Astrocyte (in vitro differentiated cells and primary cell): ENCODE measurements at regions not wholly inside any gene's neighbourhood (a gene's known extent, or its start where the extent isn't known, plus 50 kb on each side); places are given as distances from the start of the nearest gene placed in this dataset.

Experiments
- DNase-seq: peaks from one replicate; pipeline ENCODE4 v3.0.0-alpha.2; 2010; ENCODE audit warnings: low read depth
- FAIRE-seq: peaks from 2 replicates; lab custom pipeline; 2011; peaks lifted over from hg19 to GRCh38; lab: Jason Lieb, UNC
- H2AFZ ChIP-seq: 2 replicates; pipeline ENCODE4 v1.6.0; 2012; ENCODE audit warnings: low read depth, low read length, inconsistent platforms
- H3K27ac ChIP-seq: 2 replicates; pipeline ENCODE4 v1.5.1; 2011; ENCODE audit warnings: low read depth, low read length, inconsistent platforms
- H3K27me3 ChIP-seq: 2 replicates; pipeline ENCODE4 v1.6.0; 2011; ENCODE audit warnings: low read length, inconsistent platforms; ENCODE audit not compliant: insufficient read depth
- H3K36me3 ChIP-seq: 2 replicates; pipeline ENCODE4 v1.5.1; 2011; ENCODE audit warnings: low read length, inconsistent platforms; ENCODE audit not compliant: insufficient read depth
- H3K4me1 ChIP-seq: 2 replicates; pipeline ENCODE4 v1.5.1; 2011; ENCODE audit warnings: low read length, inconsistent platforms; ENCODE audit not compliant: insufficient read depth
- H3K4me2 ChIP-seq: 2 replicates; pipeline ENCODE4 v1.6.0; 2012; ENCODE audit warnings: low read length, inconsistent platforms
- H3K4me3 ChIP-seq: 2 replicates; pipeline ENCODE4 v1.5.1; 2011; ENCODE audit warnings: low read depth, mild to moderate bottlenecking, low read length, inconsistent platforms; ENCODE audit not compliant: insufficient read depth
- H3K79me2 ChIP-seq: 2 replicates; pipeline ENCODE4 v1.6.0; 2012; ENCODE audit warnings: mild to moderate bottlenecking, low read length, inconsistent platforms; ENCODE audit not compliant: insufficient read depth
- H3K9ac ChIP-seq: 2 replicates; pipeline ENCODE4 v1.6.0; 2012; ENCODE audit warnings: mild to moderate bottlenecking, low read length, inconsistent platforms
- H3K9me3 ChIP-seq: 2 replicates; pipeline ENCODE4 v1.5.1; 2012; ENCODE audit warnings: low read depth, mild to moderate bottlenecking, low read length, inconsistent platforms; ENCODE audit not compliant: insufficient read depth
- H4K20me1 ChIP-seq: 2 replicates; pipeline ENCODE4 v1.6.0; 2012; ENCODE audit warnings: low read length, inconsistent platforms; ENCODE audit not compliant: insufficient read depth
- H3K27ac Mint-ChIP-seq: one replicate; pipeline ENCODE4 v1.8.0; 2021; ENCODE audit warnings: mild to moderate bottlenecking, mixed read lengths; ENCODE audit not compliant: unreplicated experiment
- H3K27me3 Mint-ChIP-seq: one replicate; pipeline ENCODE4 v1.8.0; 2021; ENCODE audit warnings: low read depth, mixed read lengths; ENCODE audit not compliant: unreplicated experiment
- H3K36me3 Mint-ChIP-seq: one replicate; pipeline ENCODE4 v1.8.0; 2021; ENCODE audit warnings: low read depth, mixed read lengths; ENCODE audit not compliant: unreplicated experiment
- H3K4me1 Mint-ChIP-seq: one replicate; pipeline ENCODE4 v1.8.0; 2021; ENCODE audit warnings: low read depth, mixed read lengths; ENCODE audit not compliant: unreplicated experiment
- H3K4me3 Mint-ChIP-seq: one replicate; pipeline ENCODE4 v1.8.0; 2021; ENCODE audit warnings: mild to moderate bottlenecking, moderate library complexity, mixed read lengths; ENCODE audit not compliant: unreplicated experiment
- H3K9me3 Mint-ChIP-seq: one replicate; pipeline ENCODE4 v1.8.0; 2021; ENCODE audit warnings: mild to moderate bottlenecking, mixed read lengths; ENCODE audit not compliant: unreplicated experiment
- CTCF ChIP-seq: IDR thresholded peaks from 2 replicates; pipeline ENCODE4 v1.5.1; 2011; ENCODE audit warnings: low read depth, mild to moderate bottlenecking, inconsistent platforms, low read length, moderate library complexity; ENCODE audit not compliant: insufficient read depth
- EZH2 ChIP-seq: IDR thresholded peaks from 2 replicates; pipeline ENCODE4 v1.6.1; 2012; ENCODE audit warnings: mild to moderate bottlenecking, low read length, inconsistent platforms; ENCODE audit not compliant: insufficient read depth

DNA sequence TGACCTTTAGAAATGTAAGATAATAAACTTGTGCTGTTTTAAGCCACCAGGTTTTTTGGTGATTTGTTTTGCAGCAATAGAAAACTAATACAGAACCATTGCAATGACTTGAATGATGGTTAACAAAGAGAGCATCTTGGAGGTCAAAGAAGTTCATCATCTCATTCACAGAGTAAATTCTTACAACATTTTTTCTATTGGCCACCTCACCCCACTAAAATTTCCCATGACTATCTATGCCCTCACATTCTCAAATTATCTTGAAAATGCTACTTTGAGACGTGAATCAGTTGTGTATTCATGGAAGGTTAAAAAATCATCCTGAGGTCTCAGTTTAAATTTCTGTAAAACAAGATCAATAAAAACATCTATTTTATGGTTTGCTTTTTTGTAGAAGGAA lies 754.2 kb downstream of the SORCS1 start:
- no peak for FAIRE-seq
- Histone ChIP-seq H4K20me1 (no peaks in the 10 kb centered on the region), H3K4me3 (no peak overlapping the region)

GRCh38 chr10:106405141-106405540 lies 759.4 kb downstream of the SORCS1 start:
- Histone ChIP-seq H3K4me2 (no peak overlapping the region), H3K9ac (no peak overlapping the region), H3K27ac (no peak overlapping the region), H3K4me3 (no peak overlapping the region), H3K4me1 (no peaks in the 10 kb centered on the region), H4K20me1 (no peaks in the 10 kb centered on the region), H3K27me3 (no peaks in the 10 kb centered on the region), H3K9me3 (no peaks in the 10 kb centered on the region), H2AFZ (no peak overlapping the region), H3K79me2 (no peaks in the 10 kb centered on the region), H3K36me3 (no peaks in the 10 kb centered on the region)
- TF ChIP-seq CTCF (no peak), EZH2 (no peak)
- Mint-ChIP-seq H3K9me3 (no peaks in the 10 kb centered on the region), H3K4me1 (no peaks in the 10 kb centered on the region), H3K36me3 (no peaks in the 10 kb centered on the region), H3K4me3 (no peak overlapping the region), H3K27me3 (no peaks in the 10 kb centered on the region), H3K27ac (no peak overlapping the region)
- no peak for DNase-seq
- FAIRE-seq: no peak

More for the DNA sequence above, 754.2 kb downstream of the SORCS1 start:
- H3K9ac ChIP-seq: no peak overlapping the region
- no peak overlapping the region for H3K4me3 Mint-ChIP-seq
- no peaks in the 10 kb centered on the region for H3K79me2 ChIP-seq
- H3K4me1 Mint-ChIP-seq: no peaks in the 10 kb centered on the region
- H3K9me3 Mint-ChIP-seq: no peaks in the 10 kb centered on the region
- no peaks in the 10 kb centered on the region for H3K27me3 ChIP-seq
- H3K27ac Mint-ChIP-seq: no peak overlapping the region
- no peaks in the 10 kb centered on the region for H3K4me1 ChIP-seq
- H3K4me2 ChIP-seq: no peak overlapping the region
- no peak overlapping the region for H2AFZ ChIP-seq
- H3K36me3 ChIP-seq: no peaks in the 10 kb centered on the region
- no peak for DNase-seq
- no peak for TF ChIP-seq CTCF
- TF ChIP-seq EZH2: no peak
- no peaks in the 10 kb centered on the region for H3K9me3 ChIP-seq
- no peaks in the 10 kb centered on the region for H3K27me3 Mint-ChIP-seq
- no peaks in the 10 kb centered on the region for H3K36me3 Mint-ChIP-seq
- no peak overlapping the region for H3K27ac ChIP-seq

GRCh38 chr10:106402458-106402857 lies 762.0 kb downstream of the SORCS1 start:
- Mint-ChIP-seq H3K27ac (no peak overlapping the region), H3K9me3 (no peaks in the 10 kb centered on the region), H3K36me3 (no peaks in the 10 kb centered on the region), H3K4me1 (no peaks in the 10 kb centered on the region), H3K4me3 (no peak overlapping the region), H3K27me3 (no peaks in the 10 kb centered on the region)
- TF ChIP-seq CTCF (no peak), EZH2 (no peak)
- FAIRE-seq (no peak), DNase-seq (no peak)
- no peak overlapping the region for H3K27ac ChIP-seq
- H3K4me3 ChIP-seq: no peak overlapping the region
- H2AFZ ChIP-seq: no peak overlapping the region
- no peaks in the 10 kb centered on the region for H3K79me2 ChIP-seq
- H3K36me3 ChIP-seq: no peaks in the 10 kb centered on the region
- no peaks in the 10 kb centered on the region for H3K4me1 ChIP-seq
- H4K20me1 ChIP-seq: no peaks in the 10 kb centered on the region
- no peak overlapping the region for H3K4me2 ChIP-seq
- no peaks in the 10 kb centered on the region for H3K9me3 ChIP-seq
- H3K27me3 ChIP-seq: no peaks in the 10 kb centered on the region
- no peak overlapping the region for H3K9ac ChIP-seq
